WI38 (cell line): ENCODE measurements at regions not wholly inside any gene's neighbourhood (a gene's known extent, or its start where the extent isn't known, plus 50 kb on each side); places are given as distances from the start of the nearest gene placed in this dataset.
"Not testable (repeated sequence)": the region's sequence is repeated elsewhere in the genome, so short reads cannot be mapped to it uniquely, and the experiment has no call there.

Source experiments
- H3K4me3 ChIP-seq: 2 replicates; pipeline ENCODE4 v1.5.1; 2011; ENCODE audit warnings: low read depth, mild to moderate bottlenecking, control low read depth, low read length
- CTCF ChIP-seq: IDR thresholded peaks from 2 replicates; pipeline ENCODE4 v1.5.1; 2012; ENCODE audit warnings: low read depth, mild to moderate bottlenecking, control low read depth, low read length

DNA sequence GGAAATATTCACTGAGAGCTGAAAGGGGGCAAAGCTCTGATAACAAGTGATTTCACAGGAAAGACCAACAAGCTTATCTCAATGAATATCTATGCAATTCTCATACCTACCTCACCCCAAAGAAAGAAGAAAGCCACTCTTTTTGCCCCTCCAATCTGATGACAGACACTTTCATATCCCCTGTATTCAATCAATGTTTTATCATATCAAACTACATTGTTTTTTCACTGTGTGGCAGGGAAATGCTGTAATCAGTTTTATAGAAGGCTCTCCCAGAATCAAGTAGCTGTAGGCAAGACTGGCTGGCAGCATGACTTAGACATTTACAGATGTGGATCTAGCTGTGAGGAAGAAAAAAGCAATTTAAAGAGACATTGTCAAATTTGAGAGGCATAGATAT is 81.3 kb upstream of the PIK3C3 start:
- H3K4me3 ChIP-seq: no peak overlapping the region
- TF ChIP-seq CTCF: no peak

DNA sequence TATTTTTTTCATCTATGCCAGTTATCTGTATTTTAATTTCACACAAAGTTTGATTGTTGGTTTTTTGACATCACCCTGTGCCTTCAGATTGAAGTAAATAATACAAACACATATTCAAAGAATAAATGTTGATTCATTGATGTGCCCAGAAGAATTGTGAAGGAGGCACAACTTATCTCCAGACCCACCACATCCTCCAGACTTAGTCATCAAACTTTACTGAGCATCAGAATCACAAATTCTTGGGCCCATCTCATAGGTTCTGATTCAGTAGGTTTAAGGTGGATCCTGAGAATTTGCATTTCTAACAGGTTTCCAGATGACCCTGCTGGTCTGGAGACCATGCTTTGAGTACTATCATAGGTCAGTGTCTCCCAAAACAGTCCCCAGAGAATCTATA is 82.8 kb upstream of the PIK3C3 start:
- no peak overlapping the region for H3K4me3 ChIP-seq
- no peak for TF ChIP-seq CTCF

- TF ChIP-seq CTCF: no peak
Measured at GRCh38 chr18:41871229-41872000, 83.6 kb upstream of the PIK3C3 start.

DNA sequence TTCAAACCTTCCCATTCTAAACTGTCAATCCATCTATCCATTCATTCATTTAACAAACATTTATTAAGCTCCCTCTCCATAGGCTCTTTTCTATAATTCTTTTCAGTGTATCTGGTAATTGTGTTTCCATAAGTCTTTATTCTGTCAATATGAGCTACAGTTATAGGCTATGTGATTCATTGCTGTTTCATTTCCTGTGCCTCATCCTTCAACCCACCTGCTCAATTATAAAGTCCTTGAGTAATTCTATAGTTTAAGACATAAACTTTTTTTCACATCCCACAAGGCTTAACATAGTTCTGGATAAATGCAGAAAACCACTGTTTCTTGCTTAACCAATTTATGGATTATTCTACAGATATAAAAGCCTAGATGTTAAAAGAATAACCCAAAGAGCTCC is 84.2 kb upstream of the PIK3C3 start:
- TF ChIP-seq CTCF: no peak

More at GRCh38 chr18:41871229-41872000, 83.6 kb upstream of the PIK3C3 start:
- no peak overlapping the region for H3K4me3 ChIP-seq

DNA sequence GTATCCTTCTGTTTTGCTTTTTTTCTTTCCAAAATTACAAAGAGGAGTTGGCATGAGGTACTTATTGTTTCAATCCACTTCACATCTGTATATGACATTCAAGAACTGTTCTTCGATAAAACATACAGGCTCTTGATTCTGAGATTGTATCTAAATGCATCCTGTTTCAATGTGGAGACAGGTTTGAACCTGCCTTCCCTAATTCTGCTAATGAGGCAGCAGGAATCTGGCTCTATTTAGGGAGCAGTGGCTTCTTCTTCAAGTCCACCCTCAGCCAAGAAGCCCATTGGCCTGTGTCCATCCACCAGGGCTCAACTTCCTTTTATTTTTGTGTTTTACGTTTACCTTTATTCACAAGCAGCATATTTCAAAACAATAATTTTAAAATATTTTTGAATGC is 84.8 kb upstream of the PIK3C3 start:
- no peak overlapping the region for H3K4me3 ChIP-seq
- no peak for TF ChIP-seq CTCF

More for the DNA sequence above, 84.2 kb upstream of the PIK3C3 start:
- H3K4me3 ChIP-seq: no peak overlapping the region

DNA sequence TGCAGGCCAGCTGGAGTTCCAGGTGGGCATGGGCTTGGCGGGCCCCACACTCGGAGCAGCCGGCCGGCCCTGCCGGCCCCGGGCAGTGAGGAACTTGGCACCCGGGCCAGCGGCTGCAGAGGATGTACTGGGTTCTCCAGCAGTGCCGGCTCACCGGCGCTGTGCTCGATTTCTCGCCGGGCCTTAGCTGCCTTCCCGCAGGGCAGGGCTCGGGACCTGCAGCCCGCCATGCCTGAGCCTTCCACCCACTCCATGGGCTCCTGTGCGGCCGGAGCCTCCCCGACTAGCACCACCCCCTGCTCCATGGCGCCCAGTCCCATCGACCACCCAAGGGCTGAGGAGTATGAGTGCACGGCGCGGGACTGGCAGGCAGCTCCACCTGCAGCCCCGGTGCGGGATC is 89.2 kb upstream of the PIK3C3 start:
- H3K4me3 ChIP-seq: not testable (repeated sequence)

- H3K4me3 ChIP-seq: no peak overlapping the region
- no peak for TF ChIP-seq CTCF
Measured at GRCh38 chr18:41864216-41864615, 90.8 kb upstream of the PIK3C3 start.

GRCh38 chr18:41862921-41863320 is 92.1 kb upstream of the PIK3C3 start:
- no peak for TF ChIP-seq CTCF
- no peak overlapping the region for H3K4me3 ChIP-seq
